ENCODE measurements at regions not wholly inside any gene's neighbourhood (a gene's known extent, or its start where the extent isn't known, plus 50 kb on each side); places are given as distances from the start of the nearest gene placed in this dataset.

DNA sequence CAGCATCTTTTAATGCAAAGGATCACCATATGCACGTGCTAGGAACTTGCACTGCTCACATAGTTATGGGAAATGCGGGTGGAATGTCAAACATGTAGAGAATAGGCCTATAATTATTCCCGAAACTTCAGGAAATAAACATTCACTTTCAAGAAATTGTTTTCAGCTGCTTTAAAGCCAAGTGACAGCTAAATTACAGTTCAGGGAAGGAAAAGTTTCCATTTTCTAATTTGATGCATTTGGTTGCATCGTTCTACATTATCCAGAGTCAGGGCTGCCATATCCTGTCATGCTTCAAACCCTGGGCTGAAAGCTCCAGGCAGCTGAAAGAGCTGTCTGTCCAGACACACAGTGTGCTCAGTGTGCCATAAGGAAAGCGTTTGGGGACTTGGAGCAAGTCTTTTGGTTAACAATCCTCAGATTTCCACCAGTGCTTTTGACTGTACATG is 518.1 kb downstream of the CSNK1G3 start:
- BruUV-seq (replicated peaks) = no TSS peak
- Histone ChIP-seq H3K9me3 (ENCODE audit: low read depth, low read length, poor library complexity, severe bottlenecking) (no peaks in the 10 kb centered on the region), H3K27ac (ENCODE audit: low read depth, low read length, poor library complexity, severe bottlenecking) (no peak overlapping the region), H3K4me3 (ENCODE audit: low read depth, low read length, poor library complexity, severe bottlenecking) (no peak overlapping the region), H3K36me3 (ENCODE audit: insufficient read depth, low read length, poor library complexity, severe bottlenecking) (no peaks in the 10 kb centered on the region), H3K4me1 (ENCODE audit: insufficient read depth, low read length, poor library complexity, severe bottlenecking) (no peaks in the 10 kb centered on the region), H3K27me3 (replicated peaks; ENCODE audit: insufficient read depth, low read depth, low read length, poor library complexity) (no peaks in the 10 kb centered on the region)
- no peak for DNase-seq (ENCODE audit: low spot score)
- POLR2A ChIA-PET (ENCODE audit: low non-redundant PET) = no interaction called here
- intact Hi-C loops (cut with micrococcal nuclease; ENCODE audit: unreplicated experiment) = no loop called here
- CTCF ChIA-PET = no interaction called here
- TF ChIP-seq, protein P1, sequence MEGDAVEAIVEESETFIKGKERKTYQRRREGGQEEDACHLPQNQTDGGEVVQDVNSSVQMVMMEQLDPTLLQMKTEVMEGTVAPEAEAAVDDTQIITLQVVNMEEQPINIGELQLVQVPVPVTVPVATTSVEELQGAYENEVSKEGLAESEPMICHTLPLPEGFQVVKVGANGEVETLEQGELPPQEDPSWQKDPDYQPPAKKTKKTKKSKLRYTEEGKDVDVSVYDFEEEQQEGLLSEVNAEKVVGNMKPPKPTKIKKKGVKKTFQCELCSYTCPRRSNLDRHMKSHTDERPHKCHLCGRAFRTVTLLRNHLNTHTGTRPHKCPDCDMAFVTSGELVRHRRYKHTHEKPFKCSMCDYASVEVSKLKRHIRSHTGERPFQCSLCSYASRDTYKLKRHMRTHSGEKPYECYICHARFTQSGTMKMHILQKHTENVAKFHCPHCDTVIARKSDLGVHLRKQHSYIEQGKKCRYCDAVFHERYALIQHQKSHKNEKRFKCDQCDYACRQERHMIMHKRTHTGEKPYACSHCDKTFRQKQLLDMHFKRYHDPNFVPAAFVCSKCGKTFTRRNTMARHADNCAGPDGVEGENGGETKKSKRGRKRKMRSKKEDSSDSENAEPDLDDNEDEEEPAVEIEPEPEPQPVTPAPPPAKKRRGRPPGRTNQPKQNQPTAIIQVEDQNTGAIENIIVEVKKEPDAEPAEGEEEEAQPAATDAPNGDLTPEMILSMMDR (conservative IDR thresholded peaks at IDR 0.05; ENCODE audit: low read depth, low read length) = no peak
- TF ChIP-seq EZH2 (IDR thresholded peaks at IDR 0.05; ENCODE audit: borderline replicate concordance, low read depth, low read length, poor library complexity, severe bottlenecking) = no peak

DNA sequence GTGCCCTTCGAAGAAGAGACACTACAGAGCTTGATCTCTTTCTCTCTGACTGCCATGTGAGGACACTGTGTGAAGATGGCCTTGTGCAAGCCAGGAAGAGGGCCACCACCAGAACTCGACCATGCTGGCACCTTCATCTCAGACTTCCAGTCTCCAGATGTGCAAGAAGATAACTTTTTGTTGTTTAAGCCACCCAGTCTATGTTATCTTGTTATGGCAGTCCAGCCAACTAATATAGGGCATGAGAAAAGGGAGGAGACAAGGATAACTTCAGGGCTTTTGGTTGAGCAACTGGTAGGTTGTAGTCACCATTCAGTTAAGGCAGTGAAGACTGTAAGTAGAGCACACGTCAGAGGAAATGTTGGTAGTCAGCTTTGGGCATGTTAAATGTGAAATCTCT is 515.5 kb downstream of the CSNK1G3 start:
- no peaks in the 10 kb centered on the region for H3K27me3 ChIP-seq (replicated peaks; ENCODE audit: insufficient read depth, low read depth, low read length, poor library complexity)
- H3K4me1 ChIP-seq (ENCODE audit: insufficient read depth, low read length, poor library complexity, severe bottlenecking) = no peaks in the 10 kb centered on the region
- CTCF ChIA-PET = no interaction called here
- no TSS peak for BruUV-seq (replicated peaks)
- no peak overlapping the region for H3K4me3 ChIP-seq (ENCODE audit: low read depth, low read length, poor library complexity, severe bottlenecking)
- TF ChIP-seq, protein P1 (conservative IDR thresholded peaks at IDR 0.05; ENCODE audit: low read depth, low read length) = no peak
- no peak for TF ChIP-seq EZH2 (IDR thresholded peaks at IDR 0.05; ENCODE audit: borderline replicate concordance, low read depth, low read length, poor library complexity, severe bottlenecking)
- H3K9me3 ChIP-seq (ENCODE audit: low read depth, low read length, poor library complexity, severe bottlenecking) = no peaks in the 10 kb centered on the region
- POLR2A ChIA-PET (ENCODE audit: low non-redundant PET) = no interaction called here
- H3K36me3 ChIP-seq (ENCODE audit: insufficient read depth, low read length, poor library complexity, severe bottlenecking) = no peaks in the 10 kb centered on the region
- intact Hi-C loops (cut with micrococcal nuclease; ENCODE audit: unreplicated experiment) = no loop called here
- no peak for DNase-seq (ENCODE audit: low spot score)
- no peak overlapping the region for H3K27ac ChIP-seq (ENCODE audit: low read depth, low read length, poor library complexity, severe bottlenecking)

DNA sequence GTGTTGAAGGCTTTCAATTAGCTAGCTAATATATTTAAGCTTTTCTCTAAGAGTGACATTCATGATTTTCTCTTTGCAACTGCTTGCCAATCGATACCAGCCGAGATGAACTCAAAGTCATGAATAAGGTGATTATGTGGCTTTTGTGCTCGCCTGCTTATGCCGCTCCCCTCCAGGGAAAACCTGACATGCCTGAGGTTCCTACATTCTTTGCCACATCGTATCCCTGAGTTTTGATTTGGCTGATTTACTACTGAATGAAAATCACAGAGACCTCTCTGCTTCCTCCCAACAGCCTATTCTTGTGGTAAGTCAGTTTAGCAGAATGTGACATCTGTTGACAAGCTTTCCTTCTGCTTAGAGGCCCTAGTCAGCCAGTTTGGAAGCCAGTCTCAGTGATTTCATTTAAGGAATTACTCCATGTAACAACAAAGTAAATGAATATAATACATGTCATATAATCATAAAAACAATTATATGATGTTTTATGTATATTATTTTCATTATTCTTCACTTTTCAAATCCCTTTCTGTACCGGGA is 513.4 kb downstream of the CSNK1G3 start:
- POLR2A ChIA-PET (ENCODE audit: low non-redundant PET) = no interaction called here
- Histone ChIP-seq H3K27me3 (replicated peaks; ENCODE audit: insufficient read depth, low read depth, low read length, poor library complexity) (no peaks in the 10 kb centered on the region), H3K36me3 (ENCODE audit: insufficient read depth, low read length, poor library complexity, severe bottlenecking) (no peaks in the 10 kb centered on the region), H3K9me3 (ENCODE audit: low read depth, low read length, poor library complexity, severe bottlenecking) (no peaks in the 10 kb centered on the region), H3K27ac (ENCODE audit: low read depth, low read length, poor library complexity, severe bottlenecking) (no peak overlapping the region), H3K4me3 (ENCODE audit: low read depth, low read length, poor library complexity, severe bottlenecking) (no peak overlapping the region), H3K4me1 (ENCODE audit: insufficient read depth, low read length, poor library complexity, severe bottlenecking) (no peaks in the 10 kb centered on the region)
- no TSS peak for BruUV-seq (replicated peaks)
- intact Hi-C loops (cut with micrococcal nuclease; ENCODE audit: unreplicated experiment) = no loop called here
- DNase-seq (ENCODE audit: low spot score) = no peak
- TF ChIP-seq, protein P1 (conservative IDR thresholded peaks at IDR 0.05; ENCODE audit: low read depth, low read length) = no peak
- no peak for TF ChIP-seq EZH2 (IDR thresholded peaks at IDR 0.05; ENCODE audit: borderline replicate concordance, low read depth, low read length, poor library complexity, severe bottlenecking)
- CTCF ChIA-PET = no interaction called here
